Neural cell (in vitro differentiated cells): ENCODE measurements at regions not wholly inside any gene's neighbourhood (a gene's known extent, or its start where the extent isn't known, plus 50 kb on each side); places are given as distances from the start of the nearest gene placed in this dataset.

Experiments
- H2AFZ ChIP-seq: fragments of 200-600, 300-800 bp; sonication (generic), shearing (Covaris generic); 2 replicates; pipeline ENCODE4 v1.6.0; 2014; ENCODE audit warnings: low read depth, mild to moderate bottlenecking, antibody characterized with exemption, low read length, moderate library complexity
- H3F3A ChIP-seq: fragments of 200-600 bp; shearing (Covaris generic); 2 replicates; pipeline ENCODE4 v1.6.1; 2016; ENCODE audit warnings: mild to moderate bottlenecking, moderate library complexity, mixed read lengths, antibody characterized with exemption, low read length; ENCODE audit not compliant: insufficient read depth, poor library complexity, severe bottlenecking
- H3K27ac ChIP-seq: fragments of 200-600, 300-800 bp; sonication (generic), shearing (Covaris generic); 2 replicates; pipeline ENCODE4 v1.5.1; 2014; ENCODE audit warnings: mild to moderate bottlenecking, low read length, moderate library complexity
- H3K27me3 ChIP-seq: fragments of 300-800, 200-600 bp; sonication (generic), shearing (Covaris generic); 2 replicates; pipeline ENCODE4 v1.6.0; 2014; ENCODE audit warnings: mild to moderate bottlenecking, low read depth, low read length, moderate library complexity; ENCODE audit not compliant: insufficient read depth
- H3K36me3 ChIP-seq: fragments of 300-800, 200-600 bp; sonication (generic), shearing (Covaris generic); 2 replicates; pipeline ENCODE4 v1.5.1; 2014; ENCODE audit warnings: mild to moderate bottlenecking, antibody characterized with exemption, low read length, moderate library complexity; ENCODE audit not compliant: insufficient read depth
- H3K4me2 ChIP-seq: fragments of 300-800, 200-600 bp; sonication (generic), shearing (Covaris generic); 2 replicates; pipeline ENCODE4 v1.6.0; 2014; ENCODE audit warnings: mild to moderate bottlenecking, low read length
- H3K4me3 ChIP-seq: fragments of 300-800, 200-600 bp; sonication (generic), shearing (Covaris generic); 2 replicates; pipeline ENCODE4 v1.5.1; 2014; ENCODE audit warnings: mild to moderate bottlenecking, low read length, moderate library complexity
- H3K79me2 ChIP-seq: fragments of 200-600 bp; shearing (Covaris generic); replicated peaks from 2 replicates; pipeline ENCODE4 v1.6.0; 2014; ENCODE audit warnings: mild to moderate bottlenecking, low read length, moderate library complexity; ENCODE audit not compliant: insufficient read depth
- H3K9ac ChIP-seq: fragments of 300-800, 200-600 bp; sonication (generic), shearing (Covaris generic); 2 replicates; pipeline ENCODE4 v1.6.1; 2016; ENCODE audit warnings: mild to moderate bottlenecking, low read length, mixed read lengths
- H3K9me2 ChIP-seq: fragments of 200-600 bp; shearing (Covaris generic); 2 replicates; pipeline ENCODE4 v1.6.1; 2016; ENCODE audit warnings: mild to moderate bottlenecking, low read length, mixed read lengths; ENCODE audit not compliant: insufficient read depth
- H3K9me3 ChIP-seq: fragments of 200-600, 300-800 bp; sonication (generic), shearing (Covaris generic); 2 replicates; pipeline ENCODE4 v1.6.1; 2016; ENCODE audit warnings: mild to moderate bottlenecking, mixed run types, low read length, moderate library complexity, mixed read lengths
- H4K20me1 ChIP-seq: fragments of 200-600 bp; shearing (Covaris generic); 2 replicates; pipeline ENCODE4 v1.6.1; 2016; ENCODE audit warnings: mild to moderate bottlenecking, mixed run types; ENCODE audit not compliant: insufficient read depth
- CTCF ChIP-seq: fragments of 450-650 bp; IDR thresholded peaks from 2 replicates; pipeline ENCODE4 v1.5.1; 2014; ENCODE audit warnings: antibody characterized with exemption, mild to moderate bottlenecking, moderate library complexity; ENCODE audit not compliant: poor library complexity, severe bottlenecking
- EP300 ChIP-seq: fragments of 450-650 bp; conservative IDR thresholded peaks from 2 replicates; pipeline ENCODE4 v1.6.1; 2014; ENCODE audit warnings: antibody characterized with exemption, mild to moderate bottlenecking, moderate library complexity; ENCODE audit not compliant: poor library complexity, severe bottlenecking
- EZH2 ChIP-seq: fragments of 200-600, 300-800 bp; shearing (Covaris generic), sonication (generic); IDR thresholded peaks from 2 replicates; pipeline ENCODE4 v1.6.1; 2014; ENCODE audit warnings: antibody characterized with exemption, low read length, borderline replicate concordance, mild to moderate bottlenecking; ENCODE audit not compliant: insufficient read depth, poor library complexity, severe bottlenecking
- MXI1 ChIP-seq: fragments of 450-650 bp; conservative IDR thresholded peaks from 2 replicates; pipeline ENCODE4 v1.6.1; 2014; ENCODE audit warnings: antibody characterized with exemption, mild to moderate bottlenecking; ENCODE audit not compliant: poor library complexity, severe bottlenecking
- POLR2AphosphoS5 ChIP-seq: IDR thresholded peaks from 2 replicates; pipeline ENCODE4 v1.6.1; 2012
- RAD21 ChIP-seq: fragments of 450-650 bp; conservative IDR thresholded peaks from 2 replicates; pipeline ENCODE4 v1.6.1; 2014; ENCODE audit warnings: antibody characterized with exemption, mild to moderate bottlenecking, moderate library complexity
- REST ChIP-seq: IDR thresholded peaks from 2 replicates; pipeline ENCODE4 v1.6.1; 2012; ENCODE audit warnings: borderline replicate concordance
- SMC3 ChIP-seq: fragments of 450-650 bp; conservative IDR thresholded peaks from 2 replicates; pipeline ENCODE4 v1.6.1; 2014; ENCODE audit warnings: antibody characterized with exemption, mild to moderate bottlenecking, moderate library complexity; ENCODE audit not compliant: poor library complexity
- TAF1 ChIP-seq: IDR thresholded peaks from 2 replicates; pipeline ENCODE4 v1.6.1; 2012; ENCODE audit warnings: low read depth

- Histone ChIP-seq H2AFZ (no peak overlapping the region), H3K27me3 (no peaks in the 10 kb centered on the region), H3F3A (no peaks in the 10 kb centered on the region), H3K4me3 (no peak overlapping the region), H3K9ac (no peak overlapping the region), H3K79me2 (no peaks in the 10 kb centered on the region), H3K36me3 (no peaks in the 10 kb centered on the region), H3K9me2 (no peaks in the 10 kb centered on the region), H4K20me1 (no peaks in the 10 kb centered on the region), H3K4me2 (no peak overlapping the region), H3K9me3 (no peaks in the 10 kb centered on the region), H3K27ac (no peak overlapping the region)
- TF ChIP-seq MXI1 (no peak), EP300 (no peak), TAF1 (no peak), EZH2 (no peak), REST (no peak), SMC3 (no peak), POLR2AphosphoS5 (no peak), CTCF (no peak), RAD21 (no peak)
Observed at GRCh38 chr2:126823951-126824350, 74.7 kb upstream of the TEX51 start.

- no peaks in the 10 kb centered on the region for H4K20me1 ChIP-seq
- no peaks in the 10 kb centered on the region for H3K9me2 ChIP-seq
- no peaks in the 10 kb centered on the region for H3K36me3 ChIP-seq
- no peak overlapping the region for H3K27ac ChIP-seq
- no peak overlapping the region for H3K9ac ChIP-seq
- H3K4me2 ChIP-seq: no peak overlapping the region
- H3K9me3 ChIP-seq: no peaks in the 10 kb centered on the region
- H3F3A ChIP-seq: no peaks in the 10 kb centered on the region
- no peak overlapping the region for H2AFZ ChIP-seq
- H3K27me3 ChIP-seq: no peaks in the 10 kb centered on the region
- no peak overlapping the region for H3K4me3 ChIP-seq
- no peak for TF ChIP-seq CTCF
- TF ChIP-seq SMC3: no peak
- TF ChIP-seq TAF1: no peak
- TF ChIP-seq REST: no peak
- TF ChIP-seq POLR2AphosphoS5: no peak
- TF ChIP-seq EP300: no peak
- TF ChIP-seq EZH2: no peak
- no peak for TF ChIP-seq MXI1
- no peak for TF ChIP-seq RAD21
- H3K79me2 ChIP-seq: no peaks in the 10 kb centered on the region
Observed at GRCh38 chr2:126824663-126825062, 74.0 kb upstream of the TEX51 start.
